GM23338 (cell line): ENCODE measurements at regions not wholly inside any gene's neighbourhood (a gene's known extent, or its start where the extent isn't known, plus 50 kb on each side); places are given as distances from the start of the nearest gene placed in this dataset.

Experiments used
- ATAC-seq: fragments of 200-7000 bp; cut with Tn5 transposase; 3 replicates; pipeline ENCODE4 v1.9.1; 2020
- DNase-seq: peaks from one replicate; pipeline ENCODE4 v3.0.0-alpha.2; 2015; ENCODE audit warnings: low spot score
- H2AFZ ChIP-seq: fragments of 200-600 bp; sonication (generic); 2 replicates; pipeline ENCODE4 v1.8.0; 2016; ENCODE audit warnings: antibody characterized with exemption, mild to moderate bottlenecking, moderate library complexity
- H3F3A ChIP-seq: fragments of 200-600 bp; sonication (generic); replicated peaks from 2 replicates; pipeline ENCODE4 v1.8.0; 2017; ENCODE audit warnings: antibody characterized with exemption, mixed run types, low read depth
- H3K27ac ChIP-seq: fragments of 200-600 bp; sonication (generic); 2 replicates; pipeline ENCODE4 v1.6.1; 2016; ENCODE audit warnings: low read depth
- H3K27me3 ChIP-seq: fragments of 200-600 bp; sonication (generic); 2 replicates; pipeline ENCODE4 v1.8.0; 2016; ENCODE audit warnings: mild to moderate bottlenecking, mixed run types, moderate library complexity; ENCODE audit not compliant: insufficient read depth
- H3K36me3 ChIP-seq: fragments of 200-600 bp; sonication (generic); 2 replicates; pipeline ENCODE4 v1.8.0; 2016; ENCODE audit warnings: mild to moderate bottlenecking; ENCODE audit not compliant: insufficient read depth
- H3K4me1 ChIP-seq: fragments of 200-600 bp; sonication (generic); 2 replicates; pipeline ENCODE4 v1.8.0; 2016; ENCODE audit warnings: mild to moderate bottlenecking, moderate library complexity; ENCODE audit not compliant: insufficient read depth
- H3K4me2 ChIP-seq: fragments of 200-600 bp; sonication (generic); 2 replicates; pipeline ENCODE4 v1.7.1; 2017; ENCODE audit warnings: mixed run types
- H3K4me3 ChIP-seq: fragments of 200-600 bp; sonication (generic); 2 replicates; pipeline ENCODE4 v1.6.1; 2016; ENCODE audit warnings: mixed run types
- H3K79me2 ChIP-seq: fragments of 200-600 bp; sonication (generic); replicated peaks from 2 replicates; pipeline ENCODE4 v1.8.0; 2017; ENCODE audit warnings: mild to moderate bottlenecking; ENCODE audit not compliant: insufficient read depth
- H3K9me2 ChIP-seq: fragments of 200-600 bp; sonication (generic); 2 replicates; pipeline ENCODE4 v1.8.0; 2017; ENCODE audit not compliant: insufficient read depth
- H4K20me1 ChIP-seq: fragments of 200-600 bp; sonication (generic); replicated peaks from 2 replicates; pipeline ENCODE4 v1.8.0; 2017; ENCODE audit warnings: mild to moderate bottlenecking; ENCODE audit not compliant: insufficient read depth
- H3K27ac Mint-ChIP-seq: 2 replicates; pipeline ENCODE4 v1.8.0; 2020; ENCODE audit warnings: inconsistent platforms, mild to moderate bottlenecking, moderate library complexity, mixed read lengths
- H3K27me3 Mint-ChIP-seq: 3 replicates; pipeline ENCODE4 v1.8.0; 2022; ENCODE audit warnings: low read depth, mild to moderate bottlenecking, moderate library complexity, mixed read lengths, inconsistent platforms; ENCODE audit not compliant: insufficient read depth, poor library complexity
- H3K36me3 Mint-ChIP-seq: 3 replicates; pipeline ENCODE4 v1.8.0; 2021; ENCODE audit warnings: low read depth, mild to moderate bottlenecking, inconsistent platforms, moderate library complexity, mixed read lengths
- H3K4me1 Mint-ChIP-seq: 3 replicates; pipeline ENCODE4 v1.8.0; 2020; ENCODE audit warnings: mild to moderate bottlenecking, inconsistent platforms, mixed read lengths
- H3K4me3 Mint-ChIP-seq: 3 replicates; pipeline ENCODE4 v1.8.0; 2021; ENCODE audit warnings: moderate library complexity, mild to moderate bottlenecking, inconsistent platforms, mixed read lengths
- H3K9me3 Mint-ChIP-seq: 3 replicates; pipeline ENCODE4 v1.8.0; 2020; ENCODE audit warnings: moderate library complexity, mild to moderate bottlenecking, inconsistent platforms, mixed read lengths
- CREB1 ChIP-seq: fragments of 250-450 bp; sonication (Bioruptor Pico); IDR thresholded peaks from 2 replicates; pipeline ENCODE4 v1.5.0; 2020; ENCODE audit warnings: low read depth, mild to moderate bottlenecking, moderate library complexity
- CTCF ChIP-seq, 2 experiments: fragments of 200-600 bp in 1 of 2; sonication (generic) in 1 of 2; conservative IDR thresholded peaks; 2 replicates each; pipeline versions ENCODE4 v1.5.1 to v1.6.1; 2016 to 2017; ENCODE audit warnings: antibody characterized with exemption in 2 of 2, low read depth in 2 of 2, mild to moderate bottlenecking in 2 of 2, moderate library complexity in 1 of 2
- EZH2 ChIP-seq: fragments of 200-600 bp; sonication (generic); IDR thresholded peaks from one replicate; pipeline ENCODE4 v1.8.0; 2017; ENCODE audit warnings: antibody characterized with exemption, mild to moderate bottlenecking, low read depth; ENCODE audit not compliant: unreplicated experiment
- EZH2phosphoT487 ChIP-seq: fragments of 200-600 bp; sonication (generic); IDR thresholded peaks from one replicate; pipeline ENCODE4 v1.8.1; 2018; ENCODE audit warnings: antibody characterized with exemption; ENCODE audit not compliant: unreplicated experiment
- JUNB ChIP-seq: IDR thresholded peaks from one replicate; pipeline ENCODE4 v1.6.1; 2016; ENCODE audit warnings: antibody characterized with exemption; ENCODE audit not compliant: unreplicated experiment
- NANOG ChIP-seq: IDR thresholded peaks from 2 replicates; pipeline ENCODE4 v1.6.1; 2016; ENCODE audit warnings: antibody characterized with exemption, borderline replicate concordance
- POLR2AphosphoS5 ChIP-seq: IDR thresholded peaks from 2 replicates; pipeline ENCODE4 v1.6.1; 2016; ENCODE audit warnings: antibody characterized with exemption, low read depth
- STAT1 ChIP-seq: IDR thresholded peaks from one replicate; pipeline ENCODE4 v1.6.1; 2016; ENCODE audit warnings: antibody characterized with exemption; ENCODE audit not compliant: unreplicated experiment
- ZNF114 ChIP-seq: fragments of 250-450 bp; sonication (Bioruptor Pico); IDR thresholded peaks from 2 replicates; pipeline ENCODE4 v1.5.0; 2020; ENCODE audit warnings: mild to moderate bottlenecking, moderate library complexity
- ZNF331 ChIP-seq: fragments of 250-450 bp; sonication (Bioruptor Pico); IDR thresholded peaks from 2 replicates; pipeline ENCODE4 v1.5.0; 2020; ENCODE audit warnings: low read depth, mild to moderate bottlenecking, moderate library complexity
- TF ChIP-seq, protein P1 (sequence below): IDR thresholded peaks from one replicate; pipeline ENCODE4 v1.6.1; 2018; ENCODE audit warnings: antibody characterized with exemption; ENCODE audit not compliant: unreplicated experiment
- TF ChIP-seq, protein P2 (sequence below): IDR thresholded peaks from 2 replicates; pipeline ENCODE4 v1.6.1; 2016; ENCODE audit warnings: antibody characterized with exemption
- TF ChIP-seq, protein P3 (sequence below): fragments of 250-450 bp; sonication (Bioruptor Pico); IDR thresholded peaks from 2 replicates; pipeline ENCODE4 v1.5.0; 2020; ENCODE audit warnings: mild to moderate bottlenecking, moderate library complexity

DNA sequence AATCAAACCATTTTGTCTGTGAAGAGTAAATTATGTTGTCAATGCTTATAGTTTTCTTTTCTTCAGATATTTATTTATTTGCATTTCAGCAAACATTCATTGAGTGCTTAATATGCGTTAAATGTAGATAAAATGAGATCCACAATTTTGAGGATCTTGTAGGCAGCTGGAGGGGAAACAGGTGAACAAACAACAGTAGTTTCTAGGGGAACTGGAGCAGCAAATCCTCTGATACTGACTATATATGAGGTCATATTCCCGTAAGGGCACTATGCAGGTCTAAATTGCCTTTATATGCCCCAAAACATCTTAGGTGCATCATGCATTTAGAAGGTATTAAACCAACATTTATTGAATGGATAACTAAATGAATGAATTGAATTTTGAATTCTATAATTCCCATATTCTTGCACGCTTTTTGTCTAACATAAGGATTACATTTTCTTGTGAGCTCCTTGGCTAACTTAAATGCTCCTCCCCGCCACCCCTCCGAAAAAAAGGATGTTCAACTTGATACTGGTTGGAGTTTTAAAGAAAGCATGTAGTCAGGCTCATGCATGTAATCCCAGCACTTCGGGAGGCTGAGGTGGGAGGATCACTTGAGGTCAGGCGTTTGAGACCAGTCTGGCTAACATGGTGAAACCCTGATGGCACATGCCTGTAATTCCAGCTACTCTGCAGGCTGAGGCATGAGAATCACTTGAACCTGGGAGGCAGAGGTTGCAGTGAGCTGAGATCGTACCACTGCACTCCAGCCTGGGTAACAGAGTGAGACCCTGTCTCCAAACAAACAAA, 299.8 kb downstream of the TMEM38B start:
- Histone ChIP-seq H3K27me3 (no peaks in the 10 kb centered on the region), H3K4me3 (no peak overlapping the region), H3K4me2 (no peak overlapping the region), H4K20me1 (no peaks in the 10 kb centered on the region), H3K9me2 (peaks cover 22% of the 10 kb centered on the region; the same call in 1 of the 2 replicates), H3K27ac (no peak overlapping the region), H3K36me3 (no peaks in the 10 kb centered on the region), H3F3A (no peaks in the 10 kb centered on the region), H3K79me2 (no peaks in the 10 kb centered on the region), H2AFZ (no peak overlapping the region), H3K4me1 (peaks cover 16% of the 10 kb centered on the region)
- DNase-seq (no peak), ATAC-seq (no peak)
- H3K36me3 Mint-ChIP-seq = no peaks in the 10 kb centered on the region
- no peaks in the 10 kb centered on the region for H3K27me3 Mint-ChIP-seq
- no peak overlapping the region for H3K27ac Mint-ChIP-seq
- H3K4me1 Mint-ChIP-seq = peaks cover 31% of the 10 kb centered on the region
- H3K9me3 Mint-ChIP-seq = no peaks in the 10 kb centered on the region
- TF ChIP-seq JUNB (no peak), STAT1 (no peak), CTCF (conservative IDR thresholded peaks at IDR 0.05; ENCODE audit: low read depth in 2 of 2) (no peak), ZNF331 (CRISPR knock-in tag) (no peak), POLR2AphosphoS5 (no peak), CREB1 (no peak), EZH2phosphoT487 (no peak), NANOG (no peak), ZNF114 (CRISPR knock-in tag) (no peak), EZH2 (no peak)
- TF ChIP-seq, protein P1, sequence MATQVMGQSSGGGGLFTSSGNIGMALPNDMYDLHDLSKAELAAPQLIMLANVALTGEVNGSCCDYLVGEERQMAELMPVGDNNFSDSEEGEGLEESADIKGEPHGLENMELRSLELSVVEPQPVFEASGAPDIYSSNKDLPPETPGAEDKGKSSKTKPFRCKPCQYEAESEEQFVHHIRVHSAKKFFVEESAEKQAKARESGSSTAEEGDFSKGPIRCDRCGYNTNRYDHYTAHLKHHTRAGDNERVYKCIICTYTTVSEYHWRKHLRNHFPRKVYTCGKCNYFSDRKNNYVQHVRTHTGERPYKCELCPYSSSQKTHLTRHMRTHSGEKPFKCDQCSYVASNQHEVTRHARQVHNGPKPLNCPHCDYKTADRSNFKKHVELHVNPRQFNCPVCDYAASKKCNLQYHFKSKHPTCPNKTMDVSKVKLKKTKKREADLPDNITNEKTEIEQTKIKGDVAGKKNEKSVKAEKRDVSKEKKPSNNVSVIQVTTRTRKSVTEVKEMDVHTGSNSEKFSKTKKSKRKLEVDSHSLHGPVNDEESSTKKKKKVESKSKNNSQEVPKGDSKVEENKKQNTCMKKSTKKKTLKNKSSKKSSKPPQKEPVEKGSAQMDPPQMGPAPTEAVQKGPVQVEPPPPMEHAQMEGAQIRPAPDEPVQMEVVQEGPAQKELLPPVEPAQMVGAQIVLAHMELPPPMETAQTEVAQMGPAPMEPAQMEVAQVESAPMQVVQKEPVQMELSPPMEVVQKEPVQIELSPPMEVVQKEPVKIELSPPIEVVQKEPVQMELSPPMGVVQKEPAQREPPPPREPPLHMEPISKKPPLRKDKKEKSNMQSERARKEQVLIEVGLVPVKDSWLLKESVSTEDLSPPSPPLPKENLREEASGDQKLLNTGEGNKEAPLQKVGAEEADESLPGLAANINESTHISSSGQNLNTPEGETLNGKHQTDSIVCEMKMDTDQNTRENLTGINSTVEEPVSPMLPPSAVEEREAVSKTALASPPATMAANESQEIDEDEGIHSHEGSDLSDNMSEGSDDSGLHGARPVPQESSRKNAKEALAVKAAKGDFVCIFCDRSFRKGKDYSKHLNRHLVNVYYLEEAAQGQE = no peak
- TF ChIP-seq, protein P2, sequence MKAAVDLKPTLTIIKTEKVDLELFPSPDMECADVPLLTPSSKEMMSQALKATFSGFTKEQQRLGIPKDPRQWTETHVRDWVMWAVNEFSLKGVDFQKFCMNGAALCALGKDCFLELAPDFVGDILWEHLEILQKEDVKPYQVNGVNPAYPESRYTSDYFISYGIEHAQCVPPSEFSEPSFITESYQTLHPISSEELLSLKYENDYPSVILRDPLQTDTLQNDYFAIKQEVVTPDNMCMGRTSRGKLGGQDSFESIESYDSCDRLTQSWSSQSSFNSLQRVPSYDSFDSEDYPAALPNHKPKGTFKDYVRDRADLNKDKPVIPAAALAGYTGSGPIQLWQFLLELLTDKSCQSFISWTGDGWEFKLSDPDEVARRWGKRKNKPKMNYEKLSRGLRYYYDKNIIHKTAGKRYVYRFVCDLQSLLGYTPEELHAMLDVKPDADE = no peak
- TF ChIP-seq, protein P3, sequence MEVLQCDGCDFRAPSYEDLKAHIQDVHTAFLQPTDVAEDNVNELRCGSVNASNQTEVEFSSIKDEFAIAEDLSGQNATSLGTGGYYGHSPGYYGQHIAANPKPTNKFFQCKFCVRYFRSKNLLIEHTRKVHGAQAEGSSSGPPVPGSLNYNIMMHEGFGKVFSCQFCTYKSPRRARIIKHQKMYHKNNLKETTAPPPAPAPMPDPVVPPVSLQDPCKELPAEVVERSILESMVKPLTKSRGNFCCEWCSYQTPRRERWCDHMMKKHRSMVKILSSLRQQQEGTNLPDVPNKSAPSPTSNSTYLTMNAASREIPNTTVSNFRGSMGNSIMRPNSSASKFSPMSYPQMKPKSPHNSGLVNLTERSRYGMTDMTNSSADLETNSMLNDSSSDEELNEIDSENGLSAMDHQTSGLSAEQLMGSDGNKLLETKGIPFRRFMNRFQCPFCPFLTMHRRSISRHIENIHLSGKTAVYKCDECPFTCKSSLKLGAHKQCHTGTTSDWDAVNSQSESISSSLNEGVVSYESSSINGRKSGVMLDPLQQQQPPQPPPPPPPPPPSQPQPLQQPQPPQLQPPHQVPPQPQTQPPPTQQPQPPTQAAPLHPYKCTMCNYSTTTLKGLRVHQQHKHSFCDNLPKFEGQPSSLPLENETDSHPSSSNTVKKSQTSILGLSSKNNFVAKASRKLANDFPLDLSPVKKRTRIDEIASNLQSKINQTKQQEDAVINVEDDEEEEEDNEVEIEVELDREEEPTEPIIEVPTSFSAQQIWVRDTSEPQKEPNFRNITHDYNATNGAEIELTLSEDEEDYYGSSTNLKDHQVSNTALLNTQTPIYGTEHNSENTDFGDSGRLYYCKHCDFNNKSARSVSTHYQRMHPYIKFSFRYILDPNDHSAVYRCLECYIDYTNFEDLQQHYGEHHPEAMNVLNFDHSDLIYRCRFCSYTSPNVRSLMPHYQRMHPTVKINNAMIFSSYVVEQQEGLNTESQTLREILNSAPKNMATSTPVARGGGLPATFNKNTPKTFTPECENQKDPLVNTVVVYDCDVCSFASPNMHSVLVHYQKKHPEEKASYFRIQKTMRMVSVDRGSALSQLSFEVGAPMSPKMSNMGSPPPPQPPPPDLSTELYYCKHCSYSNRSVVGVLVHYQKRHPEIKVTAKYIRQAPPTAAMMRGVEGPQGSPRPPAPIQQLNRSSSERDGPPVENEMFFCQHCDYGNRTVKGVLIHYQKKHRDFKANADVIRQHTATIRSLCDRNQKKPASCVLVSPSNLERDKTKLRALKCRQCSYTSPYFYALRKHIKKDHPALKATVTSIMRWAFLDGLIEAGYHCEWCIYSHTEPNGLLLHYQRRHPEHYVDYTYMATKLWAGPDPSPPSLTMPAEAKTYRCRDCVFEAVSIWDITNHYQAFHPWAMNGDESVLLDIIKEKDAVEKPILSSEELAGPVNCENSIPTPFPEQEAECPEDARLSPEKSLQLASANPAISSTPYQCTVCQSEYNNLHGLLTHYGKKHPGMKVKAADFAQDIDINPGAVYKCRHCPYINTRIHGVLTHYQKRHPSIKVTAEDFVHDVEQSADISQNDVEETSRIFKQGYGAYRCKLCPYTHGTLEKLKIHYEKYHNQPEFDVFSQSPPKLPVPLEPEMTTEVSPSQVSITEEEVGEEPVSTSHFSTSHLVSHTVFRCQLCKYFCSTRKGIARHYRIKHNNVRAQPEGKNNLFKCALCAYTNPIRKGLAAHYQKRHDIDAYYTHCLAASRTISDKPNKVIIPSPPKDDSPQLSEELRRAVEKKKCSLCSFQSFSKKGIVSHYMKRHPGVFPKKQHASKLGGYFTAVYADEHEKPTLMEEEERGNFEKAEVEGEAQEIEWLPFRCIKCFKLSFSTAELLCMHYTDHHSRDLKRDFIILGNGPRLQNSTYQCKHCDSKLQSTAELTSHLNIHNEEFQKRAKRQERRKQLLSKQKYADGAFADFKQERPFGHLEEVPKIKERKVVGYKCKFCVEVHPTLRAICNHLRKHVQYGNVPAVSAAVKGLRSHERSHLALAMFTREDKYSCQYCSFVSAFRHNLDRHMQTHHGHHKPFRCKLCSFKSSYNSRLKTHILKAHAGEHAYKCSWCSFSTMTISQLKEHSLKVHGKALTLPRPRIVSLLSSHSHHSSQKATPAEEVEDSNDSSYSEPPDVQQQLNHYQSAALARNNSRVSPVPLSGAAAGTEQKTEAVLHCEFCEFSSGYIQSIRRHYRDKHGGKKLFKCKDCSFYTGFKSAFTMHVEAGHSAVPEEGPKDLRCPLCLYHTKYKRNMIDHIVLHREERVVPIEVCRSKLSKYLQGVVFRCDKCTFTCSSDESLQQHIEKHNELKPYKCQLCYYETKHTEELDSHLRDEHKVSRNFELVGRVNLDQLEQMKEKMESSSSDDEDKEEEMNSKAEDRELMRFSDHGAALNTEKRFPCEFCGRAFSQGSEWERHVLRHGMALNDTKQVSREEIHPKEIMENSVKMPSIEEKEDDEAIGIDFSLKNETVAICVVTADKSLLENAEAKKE (CRISPR knock-in tag) = no peak
- H3K4me3 Mint-ChIP-seq = no peak overlapping the region
